Colonic mucosa (tissue), 4 donors: ENCODE measurements at regions not wholly inside any gene's neighbourhood (a gene's known extent, or its start where the extent isn't known, plus 50 kb on each side); places are given as distances from the start of the nearest gene placed in this dataset.

Experiments
- DNase-seq: peaks from one replicate; pipeline ENCODE4 v3.0.0-alpha.2; 2020
- H3K27ac ChIP-seq: fragments of 200-600 bp; one replicate; pipeline ENCODE4 v1.8.0; 2021
- H3K27me3 ChIP-seq: fragments of 200-600 bp; one replicate; pipeline ENCODE4 v1.8.0; 2021
- H3K36me3 ChIP-seq: fragments of 200-600 bp; one replicate; pipeline ENCODE4 v1.8.0; 2021
- H3K4me1 ChIP-seq: fragments of 200-600 bp; one replicate; pipeline ENCODE4 v1.8.0; 2021; ENCODE audit warnings: mild to moderate bottlenecking
- H3K4me3 ChIP-seq: fragments of 200-600 bp; one replicate; pipeline ENCODE4 v1.8.0; 2021
- H3K9ac ChIP-seq, 2 donors: one replicate each; pipeline ENCODE4 v1.7.0; 2013; ENCODE audit warnings: control low read depth in 2 of 2, low read depth in 2 of 2, low read length in 2 of 2
- H3K9me3 ChIP-seq: fragments of 200-600 bp; one replicate; pipeline ENCODE4 v1.8.0; 2021
- intact Hi-C: fragments of 100-400 bp; cut with DNase I; formaldehyde crosslinking; loops from one replicate; pipeline ENCODE4 v1.14.1; 2022
- TF ChIP-seq, protein P1 (sequence below): fragments of 200-600 bp; IDR thresholded peaks from one replicate; pipeline ENCODE4 v1.8.0; 2022; ENCODE audit warnings: antibody characterized with exemption, mild to moderate bottlenecking
- donor health status: healthy.
- donor health status: DM: no; HTN: no; CAD: no.
- donor health status: DM: no; HTN: no; CAD: no.

GRCh38 chr2:75411574-75411973 lies 149.2 kb downstream of the EVA1A start:
- Histone ChIP-seq H3K27ac (no peak overlapping the region), H3K36me3 (no peaks in the 10 kb centered on the region), H3K9ac (no peak overlapping the region), H3K9me3 (no peaks in the 10 kb centered on the region), H3K27me3 (no peaks in the 10 kb centered on the region), H3K4me1 (no peaks in the 10 kb centered on the region), H3K4me3 (no peak overlapping the region)
- intact Hi-C loops = no loop called here
- no peak for DNase-seq
- TF ChIP-seq, protein P1, sequence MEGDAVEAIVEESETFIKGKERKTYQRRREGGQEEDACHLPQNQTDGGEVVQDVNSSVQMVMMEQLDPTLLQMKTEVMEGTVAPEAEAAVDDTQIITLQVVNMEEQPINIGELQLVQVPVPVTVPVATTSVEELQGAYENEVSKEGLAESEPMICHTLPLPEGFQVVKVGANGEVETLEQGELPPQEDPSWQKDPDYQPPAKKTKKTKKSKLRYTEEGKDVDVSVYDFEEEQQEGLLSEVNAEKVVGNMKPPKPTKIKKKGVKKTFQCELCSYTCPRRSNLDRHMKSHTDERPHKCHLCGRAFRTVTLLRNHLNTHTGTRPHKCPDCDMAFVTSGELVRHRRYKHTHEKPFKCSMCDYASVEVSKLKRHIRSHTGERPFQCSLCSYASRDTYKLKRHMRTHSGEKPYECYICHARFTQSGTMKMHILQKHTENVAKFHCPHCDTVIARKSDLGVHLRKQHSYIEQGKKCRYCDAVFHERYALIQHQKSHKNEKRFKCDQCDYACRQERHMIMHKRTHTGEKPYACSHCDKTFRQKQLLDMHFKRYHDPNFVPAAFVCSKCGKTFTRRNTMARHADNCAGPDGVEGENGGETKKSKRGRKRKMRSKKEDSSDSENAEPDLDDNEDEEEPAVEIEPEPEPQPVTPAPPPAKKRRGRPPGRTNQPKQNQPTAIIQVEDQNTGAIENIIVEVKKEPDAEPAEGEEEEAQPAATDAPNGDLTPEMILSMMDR = no peak

DNA sequence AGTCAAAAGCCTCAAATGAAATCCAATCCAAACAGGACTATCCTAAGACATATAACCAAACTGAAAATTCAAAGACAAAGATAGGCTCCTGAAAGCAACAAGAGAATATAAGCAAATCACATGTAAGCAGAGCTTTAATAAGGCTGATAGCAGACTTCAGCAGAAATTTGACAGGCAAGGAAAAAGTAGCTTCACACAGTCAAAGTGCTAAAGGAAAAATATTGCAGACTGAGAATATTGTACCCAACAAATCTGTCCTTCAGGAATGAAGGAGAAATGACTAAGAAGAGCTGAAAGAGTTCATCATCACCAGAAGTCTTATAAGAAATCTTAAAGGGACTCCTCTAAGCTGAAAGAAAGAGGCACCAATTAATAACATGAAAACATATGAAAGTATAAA lies 150.0 kb downstream of the EVA1A start:
- TF ChIP-seq, protein P1 = no peak
- no peaks in the 10 kb centered on the region for H3K27me3 ChIP-seq
- DNase-seq = no peak
- no peaks in the 10 kb centered on the region for H3K4me1 ChIP-seq
- intact Hi-C loops = no loop called here
- no peaks in the 10 kb centered on the region for H3K36me3 ChIP-seq
- H3K9me3 ChIP-seq = no peaks in the 10 kb centered on the region
- no peak overlapping the region for H3K27ac ChIP-seq
- no peak overlapping the region for H3K9ac ChIP-seq
- H3K4me3 ChIP-seq = no peak overlapping the region

DNA sequence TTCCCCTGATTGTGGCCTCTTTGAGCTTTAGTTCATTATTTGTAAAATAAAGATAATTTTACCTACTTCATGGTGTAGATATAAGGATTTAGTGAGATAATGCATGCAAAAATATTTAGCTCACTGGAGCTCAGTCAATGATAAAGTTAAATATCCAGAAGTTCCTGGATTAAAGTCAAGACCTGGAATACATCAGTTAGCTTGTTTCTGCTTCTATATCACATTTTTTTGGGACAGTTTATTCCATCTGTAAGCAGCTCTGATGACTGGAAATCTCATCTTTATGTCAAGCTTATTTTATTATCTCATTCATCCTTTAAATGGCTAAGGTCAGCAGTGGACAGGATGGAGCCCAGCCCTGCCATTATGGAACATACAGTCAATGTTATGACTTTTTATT lies 152.0 kb downstream of the EVA1A start:
- TF ChIP-seq, protein P1 = no peak
- no peaks in the 10 kb centered on the region for H3K36me3 ChIP-seq
- H3K27ac ChIP-seq = no peak overlapping the region
- DNase-seq = no peak
- no peak overlapping the region for H3K4me3 ChIP-seq
- H3K9ac ChIP-seq = no peak overlapping the region
- intact Hi-C loops = loop anchor here (10.0 kb wide), 1 partner anchor 344 kb away; no protein-coding TSS in a partner anchor
- no peaks in the 10 kb centered on the region for H3K27me3 ChIP-seq
- H3K9me3 ChIP-seq = no peaks in the 10 kb centered on the region
- H3K4me1 ChIP-seq = no peaks in the 10 kb centered on the region

- H3K4me3 ChIP-seq = no peak overlapping the region
- no peaks in the 10 kb centered on the region for H3K36me3 ChIP-seq
- DNase-seq = no peak
- H3K9me3 ChIP-seq = no peaks in the 10 kb centered on the region
- intact Hi-C loops = loop anchor here (10.0 kb wide), 1 partner anchor 342 kb away; no protein-coding TSS in a partner anchor
- H3K4me1 ChIP-seq = no peaks in the 10 kb centered on the region
- no peak overlapping the region for H3K9ac ChIP-seq
- TF ChIP-seq, protein P1 = no peak
- no peaks in the 10 kb centered on the region for H3K27me3 ChIP-seq
- no peak overlapping the region for H3K27ac ChIP-seq
These were observed 153.7 kb downstream of the EVA1A start for GRCh38 chr2:75407038-75407530.

GRCh38 chr2:75406131-75406581 lies 154.6 kb downstream of the EVA1A start:
- TF ChIP-seq, protein P1 = no peak
- no peak for DNase-seq
- Histone ChIP-seq H3K4me1 (no peaks in the 10 kb centered on the region), H3K9me3 (no peaks in the 10 kb centered on the region), H3K9ac (no peak overlapping the region), H3K36me3 (no peaks in the 10 kb centered on the region), H3K27ac (no peak overlapping the region), H3K27me3 (no peaks in the 10 kb centered on the region), H3K4me3 (no peak overlapping the region)
- intact Hi-C loops = loop anchor here (10.0 kb wide), 1 partner anchor 341 kb away; no protein-coding TSS in a partner anchor
